GM21390 (cell line): ENCODE measurements at regions not wholly inside any gene's neighbourhood (a gene's known extent, or its start where the extent isn't known, plus 50 kb on each side); places are given as distances from the start of the nearest gene placed in this dataset.

Source experiments
- ATAC-seq: cut with Tn5 transposase; IDR thresholded peaks from one replicate; pipeline ENCODE4 v1.9.1; 2021; ENCODE audit not compliant: unreplicated experiment

GRCh38 chr7:41375582-41375981 lies 327.3 kb downstream of the INHBA start:
- no peak for ATAC-seq

- ATAC-seq = no peak
Measured at GRCh38 chr7:41374150-41374848, 328.6 kb downstream of the INHBA start.

GRCh38 chr7:41367967-41368882 lies 334.7 kb downstream of the INHBA start:
- ATAC-seq = no peak

GRCh38 chr7:41351091-41351490 lies 351.8 kb downstream of the INHBA start:
- no peak for ATAC-seq

GRCh38 chr7:41346878-41347277 lies 356.0 kb downstream of the INHBA start:
- no peak for ATAC-seq

- ATAC-seq = no peak
Measured at GRCh38 chr7:41339913-41340676, 362.8 kb downstream of the INHBA start.

GRCh38 chr7:41336981-41337380 lies 365.9 kb downstream of the INHBA start:
- ATAC-seq = no peak

GRCh38 chr7:41336455-41336952 lies 366.4 kb downstream of the INHBA start:
- no peak for ATAC-seq

- ATAC-seq = no peak
Measured at GRCh38 chr7:41334071-41334862, 368.6 kb downstream of the INHBA start.

GRCh38 chr7:41333511-41333910 lies 369.4 kb downstream of the INHBA start:
- ATAC-seq = no peak

- no peak for ATAC-seq
Measured at GRCh38 chr7:41331194-41331593, 371.7 kb downstream of the INHBA start.

GRCh38 chr7:41328544-41328943 lies 374.3 kb downstream of the INHBA start:
- no peak for ATAC-seq

GRCh38 chr7:41328131-41328530 lies 374.8 kb downstream of the INHBA start:
- no peak for ATAC-seq

- ATAC-seq = no peak
Measured at GRCh38 chr7:41326616-41327015, 376.3 kb downstream of the INHBA start.

- no peak for ATAC-seq
Measured at GRCh38 chr7:41323806-41324205, 379.1 kb downstream of the INHBA start.

- no peak for ATAC-seq
Measured at GRCh38 chr7:41319581-41319980, 383.3 kb downstream of the INHBA start.

- ATAC-seq = no peak
Measured at GRCh38 chr7:41316410-41316809, 386.5 kb downstream of the INHBA start.

GRCh38 chr7:41315764-41316163 lies 387.1 kb downstream of the INHBA start:
- ATAC-seq = no peak

- no peak for ATAC-seq
Measured at GRCh38 chr7:41313171-41313570, 389.7 kb downstream of the INHBA start.

- no peak for ATAC-seq
Measured at GRCh38 chr7:41312235-41312634, 390.7 kb downstream of the INHBA start.
